Left kidney (tissue), 1 donor: ENCODE measurements at regions not wholly inside any gene's neighbourhood (a gene's known extent, or its start where the extent isn't known, plus 50 kb on each side); places are given as distances from the start of the nearest gene placed in this dataset.

Experiments used
- DNase-seq: peaks from one replicate; pipeline ENCODE4 v3.0.0-alpha.2; 2013

- no peak for DNase-seq
Measured at GRCh38 chr13:74193391-74193790, 59.2 kb upstream of the KLF12 start.

GRCh38 chr13:74191410-74191809, 57.2 kb upstream of the KLF12 start:
- peak; percentile 30 for DNase-seq

GRCh38 chr13:74190999-74191398, 56.8 kb upstream of the KLF12 start:
- DNase-seq = peak; percentile 18

- DNase-seq = no peak
Measured at GRCh38 chr13:74187564-74187963, 53.4 kb upstream of the KLF12 start.

GRCh38 chr13:74184283-74184682, 50.1 kb upstream of the KLF12 start:
- no peak for DNase-seq
